Keratinocyte (primary cell): ENCODE measurements at regions not wholly inside any gene's neighbourhood (a gene's known extent, or its start where the extent isn't known, plus 50 kb on each side); places are given as distances from the start of the nearest gene placed in this dataset.

ENCODE experiments used
- DNase-seq: peaks from one replicate; pipeline ENCODE4 v3.0.0-alpha.2; 2011; ENCODE audit warnings: low read depth, missing footprints, low spot score
- FAIRE-seq: peaks from 2 replicates; lab custom pipeline; 2011; peaks lifted over from hg19 to GRCh38; lab: Jason Lieb, UNC
- H2AFZ ChIP-seq: 2 replicates; pipeline ENCODE4 v1.6.0; 2012; ENCODE audit warnings: low read length, control low read depth, inconsistent platforms; ENCODE audit not compliant: control insufficient read depth
- H3K27ac ChIP-seq: 2 replicates; pipeline ENCODE4 v1.5.1; 2011; ENCODE audit warnings: low read length; ENCODE audit not compliant: control insufficient read depth, insufficient read depth
- H3K27me3 ChIP-seq: 3 replicates; pipeline ENCODE4 v1.6.0; 2011; ENCODE audit warnings: low read length; ENCODE audit not compliant: control insufficient read depth, insufficient read depth; ENCODE audit errors: extremely low read depth
- H3K36me3 ChIP-seq, 2 experiments: 2 replicates in 1 of 2; 3 replicates in 1 of 2; pipeline ENCODE4 v1.5.1; 2011; ENCODE audit warnings: low read length in 2 of 2, mild to moderate bottlenecking in 1 of 2; ENCODE audit not compliant: control insufficient read depth in 2 of 2, insufficient read depth in 2 of 2; ENCODE audit errors: extremely low read depth in 1 of 2
- H3K4me1 ChIP-seq: 3 replicates; pipeline ENCODE4 v1.5.1; 2011; ENCODE audit warnings: low read length; ENCODE audit not compliant: control insufficient read depth, insufficient read depth; ENCODE audit errors: extremely low read depth
- H3K4me2 ChIP-seq: 3 replicates; pipeline ENCODE4 v1.6.0; 2011; ENCODE audit warnings: low read depth, low read length; ENCODE audit not compliant: control insufficient read depth, insufficient read depth; ENCODE audit errors: extremely low read depth
- H3K4me3 ChIP-seq, 3 experiments: fragments of 200-600 bp in 1 of 3; sonication (generic) in 1 of 3; 2 replicates in 2 of 3; 3 replicates in 1 of 3; pipeline ENCODE4 v1.5.1; 2011 to 2016; ENCODE audit warnings: low read length in 3 of 3, mild to moderate bottlenecking in 3 of 3, control low read depth in 2 of 3, inconsistent platforms in 1 of 3, low read depth in 1 of 3, mixed read lengths in 1 of 3, mixed run types in 1 of 3, moderate library complexity in 1 of 3; ENCODE audit not compliant: control insufficient read depth in 2 of 3, insufficient read depth in 2 of 3; ENCODE audit errors: extremely low read depth in 1 of 3
- H3K79me2 ChIP-seq: 2 replicates; pipeline ENCODE4 v1.6.0; 2012; ENCODE audit warnings: low read length; ENCODE audit not compliant: control insufficient read depth, insufficient read depth
- H3K9ac ChIP-seq: 3 replicates; pipeline ENCODE4 v1.6.0; 2011; ENCODE audit warnings: low read length; ENCODE audit not compliant: control insufficient read depth, insufficient read depth; ENCODE audit errors: extremely low read depth
- H3K9me1 ChIP-seq: 3 replicates; pipeline ENCODE4 v1.6.0; 2011; ENCODE audit warnings: low read length; ENCODE audit not compliant: control insufficient read depth, insufficient read depth; ENCODE audit errors: extremely low read depth
- H3K9me3 ChIP-seq: 2 replicates; pipeline ENCODE4 v1.5.1; 2012; ENCODE audit warnings: low read depth, low read length; ENCODE audit not compliant: control insufficient read depth
- H4K20me1 ChIP-seq: 3 replicates; pipeline ENCODE4 v1.6.0; 2011; ENCODE audit warnings: low read length; ENCODE audit not compliant: control insufficient read depth, insufficient read depth; ENCODE audit errors: extremely low read depth
- EZH2 ChIP-seq: IDR thresholded peaks from one replicate; pipeline ENCODE4 v1.6.1; 2012; ENCODE audit warnings: inconsistent platforms, mild to moderate bottlenecking, low read length, moderate library complexity
- dilution Hi-C: fragments of 300-500 bp; cut with MboI; formaldehyde crosslinking; loops from one replicate; pipeline ENCODE4 v1.7.0; 2020; ENCODE audit warnings: low sequenced_read_pairs; ENCODE audit not compliant: extremely low pct_ligation_motif_present
- TF ChIP-seq, protein P1 (sequence below), 3 experiments: IDR thresholded peaks in 1 of 3; conservative IDR thresholded peaks in 1 of 3; optimal IDR thresholded peaks in 1 of 3; 2 replicates in 2 of 3; 3 replicates in 1 of 3; pipeline versions ENCODE3 to v1.5.1; 2011; ENCODE audit warnings: low read length in 3 of 3, mild to moderate bottlenecking in 3 of 3, moderate library complexity in 2 of 3, control low read depth in 1 of 3, inconsistent platforms in 1 of 3; ENCODE audit not compliant: insufficient read depth in 2 of 3; ENCODE audit errors: extremely low read depth in 1 of 3

DNA sequence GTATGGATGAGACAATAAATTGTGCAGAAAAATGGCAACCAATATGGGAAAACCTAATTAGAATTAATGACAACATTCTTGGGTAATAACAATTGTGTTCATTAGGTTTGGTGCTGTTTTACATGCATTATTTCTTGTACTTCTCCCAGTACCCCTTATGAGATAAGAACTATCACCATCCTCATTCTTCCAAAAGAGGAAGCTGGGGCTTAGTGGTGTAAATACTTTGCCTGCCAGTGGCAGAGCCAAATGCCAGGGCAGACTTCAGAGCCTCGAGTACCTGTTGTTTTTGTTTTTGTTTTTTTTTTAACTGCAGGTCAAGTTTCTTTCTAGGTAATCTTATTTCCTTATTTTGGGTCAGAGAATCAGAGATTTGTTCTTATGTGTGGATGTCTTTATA is 206.4 kb downstream of the RHOU start:
- Histone ChIP-seq H2AFZ (no peak overlapping the region), H3K9ac (no peak overlapping the region), H3K4me1 (no peaks in the 10 kb centered on the region), H3K9me1 (no peaks in the 10 kb centered on the region), H3K27ac (no peak overlapping the region), H4K20me1 (no peaks in the 10 kb centered on the region), H3K4me3 (no peak overlapping the region), H3K27me3 (peaks cover 3% of the 10 kb centered on the region), H3K4me2 (no peak overlapping the region), H3K9me3 (no peaks in the 10 kb centered on the region), H3K36me3 (no peaks in the 10 kb centered on the region), H3K79me2 (no peaks in the 10 kb centered on the region)
- TF ChIP-seq, protein P1, sequence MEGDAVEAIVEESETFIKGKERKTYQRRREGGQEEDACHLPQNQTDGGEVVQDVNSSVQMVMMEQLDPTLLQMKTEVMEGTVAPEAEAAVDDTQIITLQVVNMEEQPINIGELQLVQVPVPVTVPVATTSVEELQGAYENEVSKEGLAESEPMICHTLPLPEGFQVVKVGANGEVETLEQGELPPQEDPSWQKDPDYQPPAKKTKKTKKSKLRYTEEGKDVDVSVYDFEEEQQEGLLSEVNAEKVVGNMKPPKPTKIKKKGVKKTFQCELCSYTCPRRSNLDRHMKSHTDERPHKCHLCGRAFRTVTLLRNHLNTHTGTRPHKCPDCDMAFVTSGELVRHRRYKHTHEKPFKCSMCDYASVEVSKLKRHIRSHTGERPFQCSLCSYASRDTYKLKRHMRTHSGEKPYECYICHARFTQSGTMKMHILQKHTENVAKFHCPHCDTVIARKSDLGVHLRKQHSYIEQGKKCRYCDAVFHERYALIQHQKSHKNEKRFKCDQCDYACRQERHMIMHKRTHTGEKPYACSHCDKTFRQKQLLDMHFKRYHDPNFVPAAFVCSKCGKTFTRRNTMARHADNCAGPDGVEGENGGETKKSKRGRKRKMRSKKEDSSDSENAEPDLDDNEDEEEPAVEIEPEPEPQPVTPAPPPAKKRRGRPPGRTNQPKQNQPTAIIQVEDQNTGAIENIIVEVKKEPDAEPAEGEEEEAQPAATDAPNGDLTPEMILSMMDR (optimal IDR thresholded peaks at IDR 0.05 in 1 of 3, IDR thresholded peaks at IDR 0.05 in 1 of 3, conservative IDR thresholded peaks at IDR 0.05 in 1 of 3; ENCODE audit: extremely low read depth in 1 of 3, insufficient read depth in 2 of 3, low read length in 3 of 3): no peak
- no peak for TF ChIP-seq EZH2
- DNase-seq: no peak
- FAIRE-seq: no peak
- dilution Hi-C loops: no loop called here

DNA sequence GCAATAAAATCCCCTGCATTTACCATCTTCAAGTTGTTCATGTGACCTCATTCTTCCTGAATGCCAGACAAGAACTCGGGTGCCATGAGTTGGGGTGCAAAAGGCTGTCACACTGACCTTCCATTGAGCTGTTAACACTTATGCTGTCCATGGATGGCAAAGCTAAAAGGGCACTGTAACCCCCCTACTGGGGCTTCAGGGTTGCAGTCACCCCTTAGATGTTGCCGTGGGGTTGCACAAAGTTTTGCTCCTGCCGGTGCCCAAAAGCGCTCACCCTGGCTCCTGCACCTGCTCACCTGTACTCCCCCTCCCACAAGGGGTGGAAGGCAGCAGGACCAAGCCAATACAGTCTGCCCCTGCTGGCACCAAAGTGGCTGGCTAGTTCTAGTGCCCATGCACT is 208.2 kb downstream of the RHOU start:
- TF ChIP-seq, protein P1 (optimal IDR thresholded peaks at IDR 0.05 in 1 of 3, IDR thresholded peaks at IDR 0.05 in 1 of 3, conservative IDR thresholded peaks at IDR 0.05 in 1 of 3; ENCODE audit: extremely low read depth in 1 of 3, insufficient read depth in 2 of 3, low read length in 3 of 3): no peak
- TF ChIP-seq EZH2: no peak
- Histone ChIP-seq H3K9me3 (no peaks in the 10 kb centered on the region), H3K4me2 (no peak overlapping the region), H3K9ac (no peak overlapping the region), H2AFZ (no peak overlapping the region), H4K20me1 (no peaks in the 10 kb centered on the region), H3K27me3 (peaks cover 3% of the 10 kb centered on the region), H3K4me3 (no peak overlapping the region), H3K79me2 (no peaks in the 10 kb centered on the region), H3K9me1 (no peaks in the 10 kb centered on the region), H3K27ac (no peak overlapping the region), H3K4me1 (no peaks in the 10 kb centered on the region), H3K36me3 (no peaks in the 10 kb centered on the region)
- dilution Hi-C loops: no loop called here
- FAIRE-seq (no peak), DNase-seq (no peak)
